IMR-90 (cell line): ENCODE measurements at regions not wholly inside any gene's neighbourhood (a gene's known extent, or its start where the extent isn't known, plus 50 kb on each side); places are given as distances from the start of the nearest gene placed in this dataset.

Experiments used
- ATAC-seq: fragments of 200-7000 bp; cut with Tn5 transposase; 2 replicates; pipeline ENCODE4 v1.9.1; 2020; ENCODE audit warnings: low read depth, mild to moderate bottlenecking, moderate library complexity
- BruUV-seq: library from RNA; stranded (reverse); fragments of 400-500 nt; replicated peaks from 2 replicates; lab custom pipeline; 2021; lab: Mats Ljungman, UMichigan
- CTCF ChIA-PET: fragments of 300-600 bp; formaldehyde crosslinking; extraction: SDS; loops from one replicate; lab custom pipeline; 2021; ENCODE audit warnings: antibody characterized with exemption; lab: Yijun Ruan, JAX
- POLR2A ChIA-PET: fragments of 300-600 bp; sonication (Branson Sonifier 250); formaldehyde crosslinking; loops from one replicate; lab custom pipeline; 2022; ENCODE audit warnings: antibody characterized with exemption; ENCODE audit not compliant: unreplicated experiment; lab: Charles Lee
- DNase-seq: peaks from one replicate; pipeline ENCODE4 v3.0.0; 2013
- H2AFZ ChIP-seq: replicated peaks from 2 replicates; pipeline ENCODE3; 2013; ENCODE audit warnings: low read length, mild to moderate bottlenecking; ENCODE audit not compliant: poor library complexity
- H2AK5ac ChIP-seq: 2 replicates; pipeline ENCODE4 v1.6.1; 2013; ENCODE audit warnings: low read depth, low read length, inconsistent platforms
- H2AK9ac ChIP-seq: replicated peaks from 2 replicates; pipeline ENCODE3; 2013; ENCODE audit warnings: mild to moderate bottlenecking, low read depth, low read length, moderate library complexity; ENCODE audit not compliant: poor library complexity
- H2BK120ac ChIP-seq: 2 replicates; pipeline ENCODE4 v1.6.1; 2013; ENCODE audit warnings: low read depth, low read length, inconsistent platforms
- H2BK15ac ChIP-seq: 3 replicates; pipeline ENCODE4 v1.6.1; 2013; ENCODE audit warnings: low read depth, low read length, inconsistent platforms
- H2BK20ac ChIP-seq: 2 replicates; pipeline ENCODE4 v1.6.1; 2013; ENCODE audit warnings: low read depth, mild to moderate bottlenecking, inconsistent platforms, low read length, moderate library complexity
- H2BK5ac ChIP-seq: 2 replicates; pipeline ENCODE4 v1.6.1; 2013; ENCODE audit warnings: mild to moderate bottlenecking, low read depth, low read length, inconsistent platforms; ENCODE audit not compliant: poor library complexity, severe bottlenecking
- H3K14ac ChIP-seq: replicated peaks from 2 replicates; pipeline ENCODE4 v1.6.1; 2013; ENCODE audit warnings: low read depth, low read length, inconsistent platforms
- H3K18ac ChIP-seq: 2 replicates; pipeline ENCODE4 v1.6.1; 2013; ENCODE audit warnings: low read depth, low read length, control low read depth
- H3K23ac ChIP-seq: 2 replicates; pipeline ENCODE4 v1.6.1; 2013; ENCODE audit warnings: low read depth, low read length, inconsistent platforms
- H3K27ac ChIP-seq: 2 replicates; pipeline ENCODE4 v1.5.1; 2013; ENCODE audit warnings: mild to moderate bottlenecking, control low read depth, low read length; ENCODE audit not compliant: insufficient read depth
- H3K27me3 ChIP-seq: 2 replicates; pipeline ENCODE4 v1.6.1; 2013; ENCODE audit warnings: low read length; ENCODE audit not compliant: control insufficient read depth, insufficient read depth
- H3K36me3 ChIP-seq: 2 replicates; pipeline ENCODE4 v1.6.1; 2013; ENCODE audit warnings: low read length, mixed read lengths; ENCODE audit not compliant: control insufficient read depth, insufficient read depth
- H3K4ac ChIP-seq: 2 replicates; pipeline ENCODE4 v1.6.1; 2013; ENCODE audit warnings: low read depth, low read length, inconsistent platforms
- H3K4me1 ChIP-seq: 2 replicates; pipeline ENCODE4 v1.6.1; 2013; ENCODE audit warnings: low read length, mixed read lengths; ENCODE audit not compliant: control insufficient read depth, insufficient read depth
- H3K4me2 ChIP-seq: 2 replicates; pipeline ENCODE4 v1.6.1; 2013; ENCODE audit warnings: low read depth, mild to moderate bottlenecking, control low read depth, low read length, moderate library complexity
- H3K4me3 ChIP-seq: 2 replicates; pipeline ENCODE4 v1.5.1; 2013; ENCODE audit warnings: low read depth, mild to moderate bottlenecking, control low read depth, low read length, moderate library complexity; ENCODE audit not compliant: insufficient read depth
- H3K56ac ChIP-seq: 2 replicates; pipeline ENCODE4 v1.6.1; 2013; ENCODE audit warnings: low read length, inconsistent platforms; ENCODE audit not compliant: insufficient read depth; ENCODE audit errors: extremely low read depth
- H3K79me1 ChIP-seq, 2 experiments: 2 replicates each; pipeline ENCODE4 v1.6.1; 2013; ENCODE audit warnings: low read length in 2 of 2, inconsistent platforms in 1 of 2, low read depth in 1 of 2
- H3K9ac ChIP-seq: 2 replicates; pipeline ENCODE4 v1.6.1; 2013; ENCODE audit warnings: low read depth, low read length, control low read depth
- H3K9me1 ChIP-seq: 2 replicates; pipeline ENCODE4 v1.6.1; 2013; ENCODE audit warnings: low read length, inconsistent platforms; ENCODE audit not compliant: insufficient read depth
- H3K9me3 ChIP-seq: 2 replicates; pipeline ENCODE4 v1.6.1; 2013; ENCODE audit warnings: low read length; ENCODE audit not compliant: control insufficient read depth, insufficient read depth
- H4K20me1 ChIP-seq: 2 replicates; pipeline ENCODE4 v1.6.1; 2013; ENCODE audit warnings: low read length, inconsistent platforms; ENCODE audit not compliant: insufficient read depth
- H4K5ac ChIP-seq: 2 replicates; pipeline ENCODE4 v1.6.1; 2013; ENCODE audit warnings: mild to moderate bottlenecking, low read depth, low read length, control low read depth
- H4K8ac ChIP-seq, 2 experiments: 2 replicates each; pipeline ENCODE4 v1.6.1; 2013; ENCODE audit warnings: low read depth in 2 of 2, low read length in 2 of 2, control low read depth in 1 of 2, inconsistent platforms in 1 of 2
- H4K91ac ChIP-seq: 2 replicates; pipeline ENCODE4 v1.6.1; 2013; ENCODE audit warnings: low read depth, low read length, inconsistent platforms; ENCODE audit not compliant: insufficient read depth
- BHLHE40 ChIP-seq: fragments of 150-350 bp; IDR thresholded peaks from 2 replicates; pipeline ENCODE4 v1.6.1; 2016; ENCODE audit warnings: mild to moderate bottlenecking, low read depth, low read length
- CEBPB ChIP-seq: IDR thresholded peaks from 2 replicates; pipeline ENCODE4 v1.6.1; 2012; ENCODE audit warnings: low read depth, low read length, improper control_type of control experiment
- CHD1 ChIP-seq: IDR thresholded peaks from 2 replicates; pipeline ENCODE4 v1.6.1; 2012; ENCODE audit warnings: low read depth, low read length, improper control_type of control experiment
- FOS ChIP-seq: fragments of 150-350 bp; IDR thresholded peaks from 2 replicates; pipeline ENCODE4 v1.6.1; 2016; ENCODE audit warnings: low read depth, low read length
- MAFK ChIP-seq: IDR thresholded peaks from 2 replicates; pipeline ENCODE4 v1.6.1; 2012; ENCODE audit warnings: low read depth, low read length, improper control_type of control experiment
- MAZ ChIP-seq: IDR thresholded peaks from 2 replicates; pipeline ENCODE4 v1.6.1; 2012; ENCODE audit warnings: low read depth, mild to moderate bottlenecking, low read length, improper control_type of control experiment, moderate library complexity, borderline replicate concordance
- MXI1 ChIP-seq: IDR thresholded peaks from 2 replicates; pipeline ENCODE4 v1.6.1; 2012; ENCODE audit warnings: low read depth, mild to moderate bottlenecking, low read length, moderate library complexity, borderline replicate concordance
- NFE2L2 ChIP-seq: fragments of 150-350 bp; IDR thresholded peaks from 2 replicates; pipeline ENCODE4 v1.6.1; 2016; ENCODE audit warnings: low read depth, mild to moderate bottlenecking, low read length
- POLR2A ChIP-seq: IDR thresholded peaks from 2 replicates; pipeline ENCODE4 v1.6.1; 2012; ENCODE audit warnings: mild to moderate bottlenecking, low read depth, low read length
- RAD21 ChIP-seq: IDR thresholded peaks from 2 replicates; pipeline ENCODE4 v1.6.1; 2012; ENCODE audit warnings: low read length, improper control_type of control experiment
- RCOR1 ChIP-seq: IDR thresholded peaks from 2 replicates; pipeline ENCODE4 v1.6.1; 2012; ENCODE audit warnings: mild to moderate bottlenecking, low read length, improper control_type of control experiment; ENCODE audit not compliant: insufficient replicate concordance
- RFX5 ChIP-seq: IDR thresholded peaks from 2 replicates; pipeline ENCODE4 v1.8.0; 2012; ENCODE audit warnings: low read depth, mild to moderate bottlenecking, low read length, moderate library complexity
- SMC3 ChIP-seq: fragments of 150-350 bp; IDR thresholded peaks from 2 replicates; pipeline ENCODE4 v1.6.1; 2016; ENCODE audit warnings: low read depth, mild to moderate bottlenecking, antibody characterized with exemption, low read length, moderate library complexity
- WGBS, 2 experiments: methylation state at CpG; one replicate each; pipeline versions ENCODE4 v1.1.5 to v1.1.7; 2013; ENCODE audit warnings: missing lambda C conversion rate in 2 of 2; ENCODE audit not compliant: insufficient read length in 1 of 2; ENCODE audit errors: extremely low coverage in 2 of 2; 5-methylcytosine and 5-hydroxymethylcytosine counted together
- dilution Hi-C: fragments of 300-500 bp; cut with HindIII; formaldehyde crosslinking; loops from one replicate; pipeline ENCODE4 v1.14.3; 2018; ENCODE audit warnings: low sequenced_read_pairs; ENCODE audit not compliant: unreplicated experiment
- in situ Hi-C: fragments of 300-500 bp; cut with MboI; formaldehyde crosslinking; loops from 3 replicates; pipeline ENCODE4 v1.14.3; 2019; ENCODE audit warnings: low sequenced_read_pairs, inconsistent platforms, mixed read lengths
- intact Hi-C: fragments of 100-400 bp; cut with micrococcal nuclease; formaldehyde crosslinking; loops from 2 replicates; pipeline ENCODE4 v1.10.0; 2022
- TF ChIP-seq, protein P1 (sequence below): conservative IDR thresholded peaks from 2 replicates; pipeline ENCODE4 v1.5.1; 2012; ENCODE audit warnings: mild to moderate bottlenecking, low read depth, low read length, improper control_type of control experiment
- TF ChIP-seq, protein P2 (sequence below): fragments of 150-350 bp; IDR thresholded peaks from 2 replicates; pipeline ENCODE4 v1.6.1; 2017; ENCODE audit warnings: mild to moderate bottlenecking, antibody characterized with exemption, low read length, low read depth
- TF ChIP-seq, protein P3 (sequence below): fragments of 150-350 bp; IDR thresholded peaks from 2 replicates; pipeline ENCODE4 v1.6.1; 2016; ENCODE audit warnings: low read depth, mild to moderate bottlenecking, low read length, moderate library complexity, borderline replicate concordance

DNA sequence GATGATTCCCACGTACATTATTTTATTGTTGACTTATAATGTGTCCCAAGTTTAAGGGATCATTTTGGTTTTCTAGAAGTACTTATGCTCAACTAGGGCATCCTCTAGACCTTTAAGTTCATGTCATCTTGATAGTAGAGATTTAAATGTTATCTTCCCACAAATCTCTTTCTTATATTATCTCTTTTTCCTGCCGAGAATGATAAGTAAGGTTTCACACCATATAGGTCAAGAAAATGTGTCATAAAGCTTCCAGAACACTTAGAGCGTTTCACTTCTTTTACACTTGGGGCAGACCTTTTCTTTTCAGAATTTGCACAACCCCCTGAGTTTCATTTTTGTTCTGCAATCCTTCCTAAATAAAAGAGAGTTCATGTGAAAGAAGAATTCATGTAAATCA lies 142.0 kb upstream of the CBLB start:
- in situ Hi-C loops (no loop called here), intact Hi-C loops (no loop called here), dilution Hi-C loops (no loop called here)
- H3K9ac ChIP-seq, result no peak overlapping the region
- H3K27ac ChIP-seq, result no peak overlapping the region
- no peak overlapping the region for H2AK5ac ChIP-seq
- H3K4me1 ChIP-seq, result peaks cover 5% of the 10 kb centered on the region
- no peak overlapping the region for H4K5ac ChIP-seq
- WGBS, 2 experiments, result no CpG with 5 or more reads among the region's 3 CpGs
- H3K4ac ChIP-seq, result no peak overlapping the region
- TF ChIP-seq, protein P1, sequence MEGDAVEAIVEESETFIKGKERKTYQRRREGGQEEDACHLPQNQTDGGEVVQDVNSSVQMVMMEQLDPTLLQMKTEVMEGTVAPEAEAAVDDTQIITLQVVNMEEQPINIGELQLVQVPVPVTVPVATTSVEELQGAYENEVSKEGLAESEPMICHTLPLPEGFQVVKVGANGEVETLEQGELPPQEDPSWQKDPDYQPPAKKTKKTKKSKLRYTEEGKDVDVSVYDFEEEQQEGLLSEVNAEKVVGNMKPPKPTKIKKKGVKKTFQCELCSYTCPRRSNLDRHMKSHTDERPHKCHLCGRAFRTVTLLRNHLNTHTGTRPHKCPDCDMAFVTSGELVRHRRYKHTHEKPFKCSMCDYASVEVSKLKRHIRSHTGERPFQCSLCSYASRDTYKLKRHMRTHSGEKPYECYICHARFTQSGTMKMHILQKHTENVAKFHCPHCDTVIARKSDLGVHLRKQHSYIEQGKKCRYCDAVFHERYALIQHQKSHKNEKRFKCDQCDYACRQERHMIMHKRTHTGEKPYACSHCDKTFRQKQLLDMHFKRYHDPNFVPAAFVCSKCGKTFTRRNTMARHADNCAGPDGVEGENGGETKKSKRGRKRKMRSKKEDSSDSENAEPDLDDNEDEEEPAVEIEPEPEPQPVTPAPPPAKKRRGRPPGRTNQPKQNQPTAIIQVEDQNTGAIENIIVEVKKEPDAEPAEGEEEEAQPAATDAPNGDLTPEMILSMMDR, result no peak
- TF ChIP-seq RFX5, result no peak
- TF ChIP-seq, protein P2, sequence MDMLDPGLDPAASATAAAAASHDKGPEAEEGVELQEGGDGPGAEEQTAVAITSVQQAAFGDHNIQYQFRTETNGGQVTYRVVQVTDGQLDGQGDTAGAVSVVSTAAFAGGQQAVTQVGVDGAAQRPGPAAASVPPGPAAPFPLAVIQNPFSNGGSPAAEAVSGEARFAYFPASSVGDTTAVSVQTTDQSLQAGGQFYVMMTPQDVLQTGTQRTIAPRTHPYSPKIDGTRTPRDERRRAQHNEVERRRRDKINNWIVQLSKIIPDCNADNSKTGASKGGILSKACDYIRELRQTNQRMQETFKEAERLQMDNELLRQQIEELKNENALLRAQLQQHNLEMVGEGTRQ, result no peak
- TF ChIP-seq RAD21, result no peak
- no peak for TF ChIP-seq CHD1
- no peak for TF ChIP-seq NFE2L2
- TF ChIP-seq FOS, result no peak
- no peak for TF ChIP-seq SMC3
- no peak for TF ChIP-seq MXI1
- TF ChIP-seq RCOR1, result no peak
- TF ChIP-seq, protein P3, sequence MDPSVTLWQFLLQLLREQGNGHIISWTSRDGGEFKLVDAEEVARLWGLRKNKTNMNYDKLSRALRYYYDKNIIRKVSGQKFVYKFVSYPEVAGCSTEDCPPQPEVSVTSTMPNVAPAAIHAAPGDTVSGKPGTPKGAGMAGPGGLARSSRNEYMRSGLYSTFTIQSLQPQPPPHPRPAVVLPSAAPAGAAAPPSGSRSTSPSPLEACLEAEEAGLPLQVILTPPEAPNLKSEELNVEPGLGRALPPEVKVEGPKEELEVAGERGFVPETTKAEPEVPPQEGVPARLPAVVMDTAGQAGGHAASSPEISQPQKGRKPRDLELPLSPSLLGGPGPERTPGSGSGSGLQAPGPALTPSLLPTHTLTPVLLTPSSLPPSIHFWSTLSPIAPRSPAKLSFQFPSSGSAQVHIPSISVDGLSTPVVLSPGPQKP, result no peak
- no peak for TF ChIP-seq POLR2A
- TF ChIP-seq MAZ, result no peak
- TF ChIP-seq CEBPB, result no peak
- TF ChIP-seq BHLHE40, result no peak
- no peak for TF ChIP-seq MAFK
- no peak overlapping the region for H2BK5ac ChIP-seq
- no peak for DNase-seq
- H3K79me1 ChIP-seq, result no peaks in the 10 kb centered on the region
- no peak overlapping the region for H2BK120ac ChIP-seq
- POLR2A ChIA-PET, result no interaction called here
- no peak overlapping the region for H2AFZ ChIP-seq
- H3K27me3 ChIP-seq, result no peaks in the 10 kb centered on the region
- no peak overlapping the region for H3K14ac ChIP-seq
- H3K18ac ChIP-seq, result no peak overlapping the region
- no peak overlapping the region for H4K8ac ChIP-seq
- CTCF ChIA-PET, result no interaction called here
- no peaks in the 10 kb centered on the region for H4K20me1 ChIP-seq
- no peak overlapping the region for H3K23ac ChIP-seq
- no peak overlapping the region for H2BK15ac ChIP-seq
- H2AK9ac ChIP-seq, result no peak overlapping the region
- no peak overlapping the region for H3K56ac ChIP-seq
- no peak overlapping the region for H4K91ac ChIP-seq
- no TSS peak for BruUV-seq
- H3K4me2 ChIP-seq, result no peak overlapping the region
- no peak overlapping the region for H3K4me3 ChIP-seq
- ATAC-seq, result no peak
- no peak overlapping the region for H2BK20ac ChIP-seq
- no peaks in the 10 kb centered on the region for H3K36me3 ChIP-seq
- no peaks in the 10 kb centered on the region for H3K9me3 ChIP-seq
- no peaks in the 10 kb centered on the region for H3K9me1 ChIP-seq
